ENCODE measurements at regions not wholly inside any gene's neighbourhood (a gene's known extent, or its start where the extent isn't known, plus 50 kb on each side); places are given as distances from the start of the nearest gene placed in this dataset.

- TF ChIP-seq, protein P1, sequence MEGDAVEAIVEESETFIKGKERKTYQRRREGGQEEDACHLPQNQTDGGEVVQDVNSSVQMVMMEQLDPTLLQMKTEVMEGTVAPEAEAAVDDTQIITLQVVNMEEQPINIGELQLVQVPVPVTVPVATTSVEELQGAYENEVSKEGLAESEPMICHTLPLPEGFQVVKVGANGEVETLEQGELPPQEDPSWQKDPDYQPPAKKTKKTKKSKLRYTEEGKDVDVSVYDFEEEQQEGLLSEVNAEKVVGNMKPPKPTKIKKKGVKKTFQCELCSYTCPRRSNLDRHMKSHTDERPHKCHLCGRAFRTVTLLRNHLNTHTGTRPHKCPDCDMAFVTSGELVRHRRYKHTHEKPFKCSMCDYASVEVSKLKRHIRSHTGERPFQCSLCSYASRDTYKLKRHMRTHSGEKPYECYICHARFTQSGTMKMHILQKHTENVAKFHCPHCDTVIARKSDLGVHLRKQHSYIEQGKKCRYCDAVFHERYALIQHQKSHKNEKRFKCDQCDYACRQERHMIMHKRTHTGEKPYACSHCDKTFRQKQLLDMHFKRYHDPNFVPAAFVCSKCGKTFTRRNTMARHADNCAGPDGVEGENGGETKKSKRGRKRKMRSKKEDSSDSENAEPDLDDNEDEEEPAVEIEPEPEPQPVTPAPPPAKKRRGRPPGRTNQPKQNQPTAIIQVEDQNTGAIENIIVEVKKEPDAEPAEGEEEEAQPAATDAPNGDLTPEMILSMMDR (IDR thresholded peaks at IDR 0.05): no peak
Measured at GRCh38 chr14:61847861-61848260, 85.6 kb downstream of the SNAPC1 start.

DNA sequence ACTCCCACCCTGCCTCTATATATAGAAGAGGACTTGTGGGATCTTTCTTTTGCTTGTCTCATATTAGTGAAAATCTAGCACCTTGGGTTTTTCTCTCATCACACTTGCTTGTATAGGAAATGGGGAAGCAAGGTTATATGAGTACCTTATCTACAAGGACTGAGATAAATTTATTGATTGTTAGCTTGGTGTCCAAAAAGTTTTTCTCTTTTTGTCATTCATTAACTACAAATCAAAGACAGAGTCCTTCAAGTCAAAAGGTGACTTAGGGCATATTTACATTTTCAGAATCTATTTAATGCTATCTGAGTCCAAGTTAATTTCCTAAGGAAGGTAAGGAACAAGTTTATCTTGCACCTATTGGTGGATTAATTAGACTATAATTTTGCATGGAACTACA lies 92.7 kb downstream of the SNAPC1 start:
- TF ChIP-seq, protein P1 (IDR thresholded peaks at IDR 0.05): no peak

- TF ChIP-seq, protein P1 (IDR thresholded peaks at IDR 0.05): peak; percentile 80
Measured at GRCh38 chr14:61860294-61860918, 98.2 kb downstream of the SNAPC1 start.

DNA sequence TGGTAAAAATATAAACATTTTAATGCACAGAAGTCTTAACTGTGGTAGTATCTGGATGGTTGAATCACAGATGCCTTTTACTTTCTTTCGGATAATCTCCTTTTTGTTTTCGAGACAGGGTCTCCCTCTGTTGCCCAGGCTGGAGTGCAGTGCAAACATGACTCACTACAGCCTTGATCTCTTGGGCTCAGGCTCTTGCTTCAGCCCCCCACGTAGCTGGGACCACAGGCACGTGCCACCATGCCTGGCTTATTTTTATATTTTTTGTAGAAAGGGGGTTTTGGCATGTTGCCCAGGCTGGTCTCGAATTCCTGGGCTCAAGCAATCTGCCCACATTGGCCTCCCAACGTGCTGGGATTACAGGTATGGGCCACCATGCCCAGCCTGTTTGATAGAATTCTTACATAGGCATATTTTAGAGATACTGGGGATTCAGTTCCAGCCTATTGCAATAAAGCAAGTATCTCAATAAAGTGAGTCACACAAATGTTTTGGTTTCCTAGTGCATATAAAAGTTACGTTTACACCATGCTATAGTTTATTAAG lies 99.2 kb downstream of the SNAPC1 start:
- TF ChIP-seq, protein P1 (IDR thresholded peaks at IDR 0.05): no peak

- TF ChIP-seq, protein P1 (IDR thresholded peaks at IDR 0.05): no peak
Measured at GRCh38 chr14:61864329-61864898, 102.2 kb downstream of the SNAPC1 start.

GRCh38 chr14:61866932-61867920 lies 105.0 kb downstream of the SNAPC1 start:
- TF ChIP-seq, protein P1 (IDR thresholded peaks at IDR 0.05): no peak

GRCh38 chr14:61868846-61869245 lies 106.6 kb downstream of the SNAPC1 start:
- TF ChIP-seq, protein P1 (IDR thresholded peaks at IDR 0.05): no peak

Measured in LNCAP (cell line).